IPS-NIHi7 (cell line): ENCODE measurements at regions not wholly inside any gene's neighbourhood (a gene's known extent, or its start where the extent isn't known, plus 50 kb on each side); places are given as distances from the start of the nearest gene placed in this dataset.
A peak's percentile ranks its signal among the peaks of the same experiment; 100 is the strongest.
"Not testable (repeated sequence)": the region's sequence is repeated elsewhere in the genome, so short reads cannot be mapped to it uniquely, and the experiment has no call there.

ENCODE experiments used
- DNase-seq: peaks from one replicate; pipeline ENCODE4 v3.0.0; 2012; ENCODE audit warnings: mixed read lengths; ENCODE audit errors: extremely low spot score

- DNase-seq: no peak
These were observed 300.1 kb downstream of the TEX29 start for GRCh38 chr13:111620586-111620985.

- no peak for DNase-seq
These were observed 300.7 kb downstream of the TEX29 start for GRCh38 chr13:111621164-111621563.

DNA sequence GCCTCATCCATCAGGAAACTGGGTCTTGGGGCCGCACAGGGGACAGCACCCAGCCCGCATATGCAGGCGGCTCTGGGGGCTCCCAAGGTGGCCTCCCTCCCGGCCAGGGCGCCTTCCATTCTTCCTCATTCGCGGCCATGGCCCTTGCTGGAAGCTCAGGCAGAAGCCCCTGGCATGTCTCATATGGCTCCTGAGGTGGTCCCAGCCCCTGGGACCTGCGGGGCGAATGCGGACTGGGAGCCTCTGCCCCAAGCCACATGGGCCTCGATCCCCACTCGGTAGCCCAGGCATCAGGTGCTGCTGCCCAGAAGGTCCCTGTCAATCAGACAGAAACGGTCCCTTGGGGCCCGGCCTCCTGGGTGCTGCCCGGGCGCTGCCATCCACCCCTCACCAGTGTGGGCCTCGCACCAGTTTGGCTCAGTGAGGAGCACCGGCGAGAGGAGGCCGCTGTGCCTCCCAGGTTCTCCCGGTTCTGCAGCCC lies 301.6 kb downstream of the TEX29 start:
- DNase-seq: no peak

GRCh38 chr13:111623208-111623607 lies 302.8 kb downstream of the TEX29 start:
- no peak for DNase-seq

DNA sequence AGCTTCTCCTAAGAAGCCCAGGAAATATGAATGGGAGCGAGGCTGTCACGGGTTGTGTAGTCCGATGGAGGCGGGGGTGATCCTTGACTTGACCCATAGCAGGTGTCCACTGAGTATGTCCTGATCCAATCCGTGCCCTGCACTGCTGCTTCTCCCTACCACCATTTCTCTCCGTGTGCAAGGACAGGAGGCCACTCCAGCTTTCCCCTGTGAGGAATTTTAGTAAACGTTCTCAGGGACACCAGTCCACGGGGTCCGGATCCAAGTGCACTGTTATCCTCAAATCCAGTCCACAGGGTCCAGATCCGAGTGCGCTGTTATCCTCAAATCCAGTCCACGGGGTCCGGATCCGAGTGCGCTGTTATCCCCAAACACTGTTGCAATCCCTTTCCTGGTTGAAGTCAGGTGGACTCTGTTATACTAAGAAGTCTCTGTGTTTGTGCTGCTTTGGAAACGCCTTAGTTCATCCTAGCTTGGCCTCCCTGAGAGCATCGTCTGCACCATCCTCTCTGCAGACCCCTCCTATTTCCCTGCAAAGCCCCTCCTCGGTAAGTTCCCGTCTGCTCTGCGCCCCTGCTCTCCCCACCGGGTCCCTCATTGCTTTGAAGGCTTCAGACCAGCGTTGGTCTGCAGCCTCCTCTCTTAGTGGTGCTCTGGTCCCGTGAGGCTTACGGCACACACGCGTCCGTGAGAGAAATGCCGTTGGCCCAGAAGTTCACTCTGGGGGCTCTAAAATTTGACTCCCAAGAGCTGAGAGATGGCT lies 303.5 kb downstream of the TEX29 start:
- no peak for DNase-seq

- DNase-seq: no peak
These were observed 305.3 kb downstream of the TEX29 start for GRCh38 chr13:111625526-111626315.

GRCh38 chr13:111626371-111627305 lies 306.2 kb downstream of the TEX29 start:
- no peak for DNase-seq

DNA sequence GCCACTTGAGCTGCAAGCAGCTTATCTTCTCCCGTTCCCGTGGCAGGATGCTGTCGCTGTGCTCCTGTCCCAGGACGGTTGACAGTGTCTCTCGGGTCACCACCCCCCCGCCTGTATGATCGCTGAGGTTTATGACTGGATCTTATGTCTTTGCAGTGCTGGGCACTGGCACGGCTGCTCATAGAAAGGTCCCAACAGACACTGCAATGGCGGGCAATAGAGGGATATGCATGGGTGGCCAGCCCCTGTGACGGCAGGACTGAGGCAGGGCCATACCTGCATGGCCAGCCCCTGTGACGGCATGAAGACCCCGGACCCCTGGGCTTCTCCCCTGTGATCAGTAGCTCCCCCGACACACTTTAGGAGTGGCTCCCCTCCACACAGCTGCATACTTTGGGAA lies 307.2 kb downstream of the TEX29 start:
- DNase-seq: no peak

DNA sequence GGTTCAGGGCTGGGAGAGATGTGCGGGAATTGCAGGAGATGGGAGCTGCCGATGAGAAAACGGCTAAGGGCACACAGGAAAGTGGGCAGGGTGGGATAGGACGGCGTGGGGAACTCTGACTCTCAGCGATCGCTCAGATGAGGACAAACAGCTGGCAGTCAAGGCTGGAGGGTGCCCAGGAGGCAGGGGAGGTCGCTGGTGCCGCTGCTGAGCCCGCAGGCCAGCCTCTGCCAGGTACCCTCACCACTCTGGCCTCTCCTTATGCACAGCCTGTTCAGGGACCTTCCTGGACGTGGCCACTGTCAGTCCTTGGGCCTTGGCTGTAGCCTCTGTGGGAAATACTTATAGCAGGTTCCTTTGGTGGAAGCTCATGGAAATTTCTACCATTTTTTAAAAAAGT lies 308.6 kb downstream of the TEX29 start:
- DNase-seq: no peak

GRCh38 chr13:111629457-111629856 lies 309.0 kb downstream of the TEX29 start:
- no peak for DNase-seq

DNA sequence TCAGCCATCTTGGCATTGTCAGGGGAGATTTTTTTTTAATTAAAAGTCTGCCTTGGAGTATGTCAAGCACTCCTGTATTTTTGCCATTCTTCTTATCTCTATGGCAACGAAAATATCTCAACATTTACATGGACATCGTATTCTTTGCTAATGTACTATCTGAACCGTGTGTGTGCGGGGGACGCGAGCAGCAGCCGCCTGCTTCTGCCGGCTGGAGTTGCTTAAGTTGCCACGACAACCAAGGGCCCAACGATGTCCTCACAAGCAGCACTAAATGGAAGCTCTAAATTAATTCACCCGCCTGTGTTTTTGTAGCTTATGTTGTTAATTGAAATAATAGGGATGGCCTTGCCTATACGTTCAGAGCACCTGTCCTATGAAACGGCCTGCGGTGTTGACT lies 309.5 kb downstream of the TEX29 start:
- DNase-seq: no peak

GRCh38 chr13:111630406-111630805 lies 310.0 kb downstream of the TEX29 start:
- DNase-seq: peak; percentile 44

- not testable (repeated sequence) for DNase-seq
These were observed 310.8 kb downstream of the TEX29 start for GRCh38 chr13:111631271-111631670.

GRCh38 chr13:111632906-111633305 lies 312.5 kb downstream of the TEX29 start:
- DNase-seq: peak; percentile 72

- DNase-seq: no peak
These were observed 313.0 kb downstream of the TEX29 start for GRCh38 chr13:111633401-111633800.

GRCh38 chr13:111634410-111634809 lies 314.0 kb downstream of the TEX29 start:
- DNase-seq: no peak

DNA sequence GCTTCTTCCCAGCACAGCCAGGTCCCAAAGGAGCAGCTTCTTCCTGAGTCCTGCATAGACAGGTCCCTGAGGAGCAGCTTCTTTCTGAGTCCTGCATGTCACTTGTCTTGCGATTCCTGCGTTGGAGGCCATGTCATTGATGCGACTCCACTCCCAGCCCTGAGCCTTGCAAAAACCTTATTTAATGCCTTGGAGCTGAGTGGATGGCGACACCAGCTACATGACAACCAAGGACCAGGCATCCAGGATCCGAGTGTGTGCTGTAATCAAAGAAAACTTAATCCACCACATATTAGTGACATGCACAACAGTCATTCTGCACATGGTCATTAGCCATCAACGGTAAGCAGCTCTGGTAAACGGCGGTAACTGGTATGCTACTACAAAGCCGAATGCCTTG lies 315.8 kb downstream of the TEX29 start:
- DNase-seq: no peak

GRCh38 chr13:111636804-111637203 lies 316.4 kb downstream of the TEX29 start:
- DNase-seq: no peak

- DNase-seq: no peak
These were observed 316.9 kb downstream of the TEX29 start for GRCh38 chr13:111637365-111637764.

- no peak for DNase-seq
These were observed 317.8 kb downstream of the TEX29 start for GRCh38 chr13:111638233-111638632.

- DNase-seq: no peak
These were observed 318.8 kb downstream of the TEX29 start for GRCh38 chr13:111639196-111639705.

DNA sequence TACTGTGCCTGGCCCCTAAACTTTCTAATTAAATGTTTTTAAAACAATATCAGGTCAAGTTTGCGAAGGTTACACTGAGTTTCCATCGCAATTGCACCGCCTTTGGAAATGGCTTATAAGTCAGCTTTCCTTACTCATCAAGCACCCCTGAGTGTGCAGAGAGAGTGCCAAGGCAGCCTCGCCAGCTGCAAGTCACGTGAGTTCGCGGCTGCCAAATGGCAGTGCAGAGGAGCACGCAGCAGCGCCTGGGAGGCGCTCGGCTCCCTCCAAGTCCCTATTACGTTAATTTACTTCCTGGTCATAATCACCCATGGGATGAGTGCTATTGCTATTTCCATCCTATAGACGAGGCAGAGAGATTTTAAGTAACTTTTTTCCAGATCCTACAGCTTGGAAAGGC lies 319.6 kb downstream of the TEX29 start:
- DNase-seq: no peak
